Activated T-cell treated with anti-CD3 and anti-CD28 coated beads, Interleukin-2, amount 50 U/mL, for 72 hours (primary cell): ENCODE measurements at regions not wholly inside any gene's neighbourhood (a gene's known extent, or its start where the extent isn't known, plus 50 kb on each side); places are given as distances from the start of the nearest gene placed in this dataset.

Experiments
- ATAC-seq, 2 donors: fragments of 150-1000 bp; cut with Tn5 transposase; replicated peaks in 1 of 2; 2 replicates each; pipeline ENCODE4 v1.10.0; 2021; ENCODE audit warnings: moderate library complexity in 2 of 2, mild to moderate bottlenecking in 1 of 2
- DNase-seq, 2 donors: peaks; one replicate each; pipeline ENCODE4 v3.0.0; 2021 to 2022; ENCODE audit warnings: mixed read lengths in 1 of 2
- H3K27ac Mint-ChIP-seq: one replicate; pipeline ENCODE4 v1.8.0; 2022; ENCODE audit warnings: mild to moderate bottlenecking, moderate library complexity, mixed read lengths
- H3K27me3 Mint-ChIP-seq: one replicate; pipeline ENCODE4 v1.8.0; 2022; ENCODE audit warnings: low read depth, mixed read lengths
- H3K36me3 Mint-ChIP-seq, 2 donors: one replicate each; pipeline ENCODE4 v1.8.0; 2022; ENCODE audit warnings: mixed read lengths in 2 of 2, mild to moderate bottlenecking in 1 of 2; ENCODE audit not compliant: insufficient read depth in 2 of 2
- H3K4me1 Mint-ChIP-seq: one replicate; pipeline ENCODE4 v1.8.0; 2022; ENCODE audit warnings: low read depth, mixed read lengths
- H3K4me3 Mint-ChIP-seq, 2 donors: one replicate each; pipeline ENCODE4 v1.8.0; 2022; ENCODE audit warnings: mild to moderate bottlenecking in 2 of 2, mixed read lengths in 2 of 2, moderate library complexity in 2 of 2
- H3K9me3 Mint-ChIP-seq, 2 donors: one replicate each; pipeline ENCODE4 v1.8.0; 2022; ENCODE audit warnings: mixed read lengths in 2 of 2

DNA sequence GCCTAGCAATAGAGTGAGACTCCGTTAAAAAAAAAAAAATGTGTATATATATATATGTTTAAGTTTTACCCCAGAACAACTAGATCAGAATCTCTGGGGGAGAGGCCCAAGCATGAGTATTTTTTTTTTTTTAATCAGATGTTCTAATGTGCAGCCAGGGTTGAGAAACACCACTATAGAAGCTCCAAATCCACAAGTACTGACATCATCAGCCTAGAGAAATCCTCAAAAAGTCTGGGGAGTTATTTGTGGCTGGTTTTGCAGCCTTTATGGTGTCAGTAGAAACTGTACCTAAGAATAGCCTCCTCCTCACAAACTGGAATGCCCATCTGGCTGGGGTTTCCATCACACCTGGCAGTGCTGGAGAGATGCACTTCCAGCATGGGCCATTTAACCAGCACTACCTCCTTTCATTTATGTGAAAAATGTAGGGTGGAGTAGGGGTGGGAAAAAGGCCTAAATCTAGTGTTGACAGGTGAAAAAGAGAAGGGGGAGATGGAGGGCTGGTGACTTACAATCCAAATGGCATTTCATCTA is 93.5 kb downstream of the CBLL2 start:
- Mint-ChIP-seq H3K36me3 (no peaks in the 10 kb centered on the region), H3K9me3 (peaks cover 0 to 2% of the 10 kb centered on the region in 2 donors), H3K4me3 (no peak overlapping the region), H3K27ac (no peak overlapping the region), H3K27me3 (peaks cover 17% of the 10 kb centered on the region), H3K4me1 (no peaks in the 10 kb centered on the region)
- no peak for ATAC-seq
- DNase-seq = no peak

DNA sequence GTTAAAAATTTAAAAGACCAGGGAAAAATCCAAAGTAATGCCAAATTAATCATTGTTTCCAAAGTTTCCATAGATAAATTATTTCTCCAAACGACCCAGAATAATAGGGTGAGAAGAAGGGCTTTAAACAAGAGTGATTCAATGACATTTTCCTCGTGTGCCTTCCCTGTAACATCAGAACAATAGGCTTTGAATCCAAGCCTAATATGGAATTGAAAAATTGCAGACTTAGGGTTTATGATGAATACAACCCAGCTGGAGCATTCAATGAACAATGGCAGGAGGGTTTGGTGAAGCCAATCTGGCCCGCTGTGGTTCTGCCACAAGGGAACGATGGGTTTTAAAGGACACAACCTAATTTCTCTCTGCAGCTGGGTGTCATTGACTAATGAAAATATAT is 94.2 kb downstream of the CBLL2 start:
- Mint-ChIP-seq H3K4me3 (no peak overlapping the region), H3K27me3 (peaks cover 17% of the 10 kb centered on the region), H3K36me3 (no peaks in the 10 kb centered on the region), H3K27ac (no peak overlapping the region), H3K4me1 (no peaks in the 10 kb centered on the region), H3K9me3 (peaks cover 0 to 2% of the 10 kb centered on the region in 2 donors)
- ATAC-seq (no peak), DNase-seq (no peak)

DNA sequence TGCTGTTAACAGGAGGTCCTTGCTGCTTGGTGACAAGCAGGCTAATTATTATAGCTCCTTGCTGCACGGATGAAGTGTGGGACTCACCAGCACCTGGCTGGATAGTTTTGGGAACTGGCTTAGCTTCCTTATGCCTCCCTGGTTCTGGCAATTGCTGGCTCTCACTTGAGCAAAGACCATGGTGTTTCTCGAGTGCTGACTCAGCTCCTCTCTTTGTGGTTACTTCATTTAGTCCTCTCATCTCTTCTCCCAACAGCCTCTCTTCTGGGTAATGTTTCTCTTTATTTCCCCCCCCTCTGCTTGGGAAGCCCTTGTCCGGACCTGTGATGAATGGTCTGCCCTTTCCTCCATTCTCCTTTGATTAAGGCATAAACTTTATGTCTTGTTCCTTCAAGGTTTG is 100.4 kb downstream of the CBLL2 start:
- H3K4me1 Mint-ChIP-seq = no peaks in the 10 kb centered on the region
- no peak overlapping the region for H3K27ac Mint-ChIP-seq
- no peaks in the 10 kb centered on the region for H3K36me3 Mint-ChIP-seq
- H3K4me3 Mint-ChIP-seq = no peak overlapping the region
- DNase-seq (no peak), ATAC-seq (no peak)
- peaks cover 1 to 2% of the 10 kb centered on the region in 2 donors for H3K9me3 Mint-ChIP-seq
- peaks cover 6% of the 10 kb centered on the region for H3K27me3 Mint-ChIP-seq

DNA sequence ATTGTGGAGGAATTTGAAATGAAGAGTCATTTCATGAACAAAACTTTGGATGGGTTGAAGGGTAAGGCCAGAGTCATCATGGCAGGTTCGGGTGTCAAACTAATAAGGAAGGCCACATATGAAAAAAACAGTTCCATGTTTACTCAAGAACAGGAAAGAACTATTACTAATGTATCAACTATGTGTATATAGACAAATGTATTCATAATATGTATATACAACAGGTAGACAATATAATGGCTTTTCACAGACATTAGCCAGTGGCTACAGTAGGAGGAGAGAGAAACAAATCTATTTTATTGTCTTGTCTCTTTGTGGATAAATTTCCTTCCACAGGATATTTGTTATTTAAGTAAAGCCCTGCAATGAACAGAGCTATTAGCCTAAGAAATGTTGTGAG is 101.1 kb downstream of the CBLL2 start:
- Mint-ChIP-seq H3K4me1 (no peaks in the 10 kb centered on the region), H3K9me3 (peaks cover 1 to 2% of the 10 kb centered on the region in 2 donors), H3K4me3 (no peak overlapping the region), H3K27ac (no peak overlapping the region), H3K36me3 (no peaks in the 10 kb centered on the region), H3K27me3 (no peaks in the 10 kb centered on the region)
- ATAC-seq (no peak), DNase-seq (no peak)

DNA sequence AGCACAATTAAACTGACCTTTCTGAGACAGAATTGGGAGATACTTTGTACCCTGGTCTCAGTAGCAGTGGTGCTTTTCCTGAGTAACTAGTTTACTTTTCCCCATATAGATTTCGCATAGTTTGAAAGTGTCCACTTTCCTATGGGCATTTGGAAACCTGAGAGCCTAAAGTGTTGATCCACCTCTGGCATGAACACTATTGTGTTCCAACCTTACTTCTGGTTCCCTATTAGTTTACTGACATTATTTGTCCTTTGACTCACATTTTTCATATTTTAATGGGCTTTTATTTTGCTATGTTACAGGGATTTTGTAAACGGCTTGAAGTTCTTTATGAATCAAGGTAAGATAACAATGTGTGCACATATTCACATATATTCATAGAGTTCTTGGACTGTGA is 103.7 kb downstream of the CBLL2 start:
- H3K27me3 Mint-ChIP-seq = no peaks in the 10 kb centered on the region
- peaks cover 0 to 1% of the 10 kb centered on the region in 2 donors for H3K9me3 Mint-ChIP-seq
- no peak overlapping the region for H3K4me3 Mint-ChIP-seq
- no peak overlapping the region for H3K27ac Mint-ChIP-seq
- ATAC-seq (no peak), DNase-seq (no peak)
- no peaks in the 10 kb centered on the region for H3K4me1 Mint-ChIP-seq
- H3K36me3 Mint-ChIP-seq = no peaks in the 10 kb centered on the region

DNA sequence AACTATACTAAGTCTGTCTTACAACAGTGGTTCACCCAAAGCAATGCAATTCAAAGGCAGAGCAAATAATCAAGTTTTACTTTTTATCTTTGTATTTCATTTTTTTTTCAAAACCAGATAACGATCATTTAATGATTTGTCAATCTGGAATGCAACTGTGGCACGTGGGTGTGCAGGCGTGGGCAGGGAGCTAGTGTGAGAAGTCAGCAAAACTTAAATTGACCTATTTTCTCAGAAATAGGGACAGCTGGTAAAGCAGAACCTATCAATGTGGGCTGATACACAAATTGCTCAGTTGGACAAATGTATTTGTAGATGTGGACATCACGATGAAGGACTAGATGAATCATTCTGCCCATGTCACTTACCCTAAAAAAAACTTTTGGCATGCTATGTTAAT is 105.6 kb downstream of the CBLL2 start:
- no peak overlapping the region for H3K4me3 Mint-ChIP-seq
- no peaks in the 10 kb centered on the region for H3K4me1 Mint-ChIP-seq
- no peaks in the 10 kb centered on the region for H3K27me3 Mint-ChIP-seq
- ATAC-seq (no peak), DNase-seq (no peak)
- no peak overlapping the region for H3K27ac Mint-ChIP-seq
- no peaks in the 10 kb centered on the region for H3K36me3 Mint-ChIP-seq
- peaks cover 0 to 1% of the 10 kb centered on the region in 2 donors for H3K9me3 Mint-ChIP-seq

DNA sequence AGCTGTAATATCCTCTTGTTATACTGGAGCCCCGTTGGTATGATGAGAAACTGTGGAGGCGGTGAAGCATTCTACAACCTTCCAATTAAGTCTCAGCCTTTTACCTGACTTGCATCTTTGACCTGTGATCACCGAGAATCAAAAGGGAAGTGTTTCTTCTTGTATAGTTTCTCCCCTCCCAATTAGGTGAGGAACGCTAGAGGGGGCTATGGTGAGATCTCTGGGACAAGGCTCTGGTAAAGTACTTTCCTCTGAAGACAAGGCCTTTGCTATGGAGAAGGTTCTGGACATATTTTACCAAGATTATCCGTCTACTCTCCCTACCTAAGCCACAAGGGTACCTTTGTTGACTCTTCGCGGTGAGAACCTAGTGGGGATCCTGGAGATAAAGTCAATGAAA is 111.3 kb downstream of the CBLL2 start:
- H3K27me3 Mint-ChIP-seq = peaks cover 5% of the 10 kb centered on the region
- H3K27ac Mint-ChIP-seq = no peak overlapping the region
- no peaks in the 10 kb centered on the region for H3K36me3 Mint-ChIP-seq

DNA sequence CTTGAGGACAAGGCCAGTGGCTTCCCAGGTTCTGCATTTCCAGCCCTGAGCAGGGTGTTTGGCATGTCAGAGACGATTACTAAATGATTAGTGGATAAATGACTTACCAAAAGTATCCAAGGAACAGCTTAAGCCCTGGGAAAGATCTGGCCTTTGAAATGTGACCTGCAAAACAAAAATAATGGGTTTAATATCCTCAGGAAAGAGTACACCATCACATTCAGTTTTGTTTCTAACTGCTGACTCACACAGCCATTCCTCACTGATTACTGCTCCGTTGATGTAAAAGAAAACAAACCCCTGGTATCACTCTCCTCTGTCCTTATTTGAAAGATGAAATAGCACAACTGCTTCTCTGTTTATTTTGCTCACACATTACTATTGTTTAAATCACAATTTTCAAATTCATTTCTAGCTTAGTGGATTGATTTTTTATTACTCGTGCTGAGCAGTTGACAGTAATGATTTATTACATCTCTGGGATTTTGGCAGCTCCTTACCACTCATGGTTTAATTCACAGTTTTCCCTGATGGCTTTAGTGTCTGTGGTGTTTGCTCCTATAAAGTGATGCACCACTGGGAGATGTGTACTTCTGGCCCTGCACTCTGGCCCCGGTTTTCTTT is 117.0 kb downstream of the CBLL2 start:
- no peak for DNase-seq
- no peak overlapping the region for H3K4me3 Mint-ChIP-seq
- no peaks in the 10 kb centered on the region for H3K4me1 Mint-ChIP-seq
- H3K9me3 Mint-ChIP-seq = no peaks in the 10 kb centered on the region
- no peaks in the 10 kb centered on the region for H3K36me3 Mint-ChIP-seq
- no peak for ATAC-seq
- no peak overlapping the region for H3K27ac Mint-ChIP-seq
- peaks cover 6% of the 10 kb centered on the region for H3K27me3 Mint-ChIP-seq

More for the DNA sequence above, 111.3 kb downstream of the CBLL2 start:
- Mint-ChIP-seq H3K9me3 (no peaks in the 10 kb centered on the region), H3K4me3 (no peak overlapping the region), H3K4me1 (no peaks in the 10 kb centered on the region)
- DNase-seq (no peak), ATAC-seq (no peak)

DNA sequence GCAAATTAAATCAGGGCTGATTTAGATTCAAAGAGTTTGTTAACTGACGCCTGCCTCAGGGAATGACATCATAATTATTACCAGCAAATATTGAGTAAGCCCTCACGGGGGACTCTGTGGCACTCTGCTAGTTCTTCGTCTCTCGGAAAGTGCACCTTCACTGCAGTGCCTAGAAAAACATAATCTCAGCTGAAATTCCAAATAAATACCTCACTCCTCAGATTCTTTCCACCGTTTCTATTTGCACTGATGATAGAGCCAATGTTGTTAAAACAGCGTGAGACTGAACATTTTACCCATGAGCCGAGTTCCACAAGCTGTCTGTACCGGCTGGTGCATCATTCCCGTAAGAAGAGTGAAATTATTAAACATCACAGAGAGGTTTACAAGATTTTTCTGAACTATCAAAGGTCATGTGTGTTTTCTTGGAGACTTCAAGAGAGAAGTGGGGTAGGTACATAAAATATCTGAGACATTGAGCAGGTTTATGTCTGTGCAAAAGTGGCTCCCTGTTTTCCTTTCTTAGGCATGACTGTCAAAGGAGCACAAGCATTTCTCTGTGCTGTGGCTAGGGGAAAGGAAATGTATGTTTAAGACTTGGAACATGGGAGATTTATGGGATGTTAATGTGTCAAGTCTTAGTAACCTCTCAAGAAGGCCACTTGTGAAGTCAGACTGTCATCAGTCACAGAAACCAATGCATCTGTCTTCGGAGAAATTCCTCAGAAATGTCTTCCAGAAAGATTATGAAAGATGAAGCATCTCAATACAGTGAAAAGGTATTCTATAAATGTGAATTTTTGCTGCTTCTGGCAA is 119.6 kb downstream of the CBLL2 start:
- Mint-ChIP-seq H3K9me3 (no peaks in the 10 kb centered on the region), H3K27me3 (peaks cover 6% of the 10 kb centered on the region), H3K4me1 (no peaks in the 10 kb centered on the region), H3K4me3 (no peak overlapping the region), H3K36me3 (no peaks in the 10 kb centered on the region), H3K27ac (no peak overlapping the region)
- ATAC-seq (no peak), DNase-seq (no peak)

DNA sequence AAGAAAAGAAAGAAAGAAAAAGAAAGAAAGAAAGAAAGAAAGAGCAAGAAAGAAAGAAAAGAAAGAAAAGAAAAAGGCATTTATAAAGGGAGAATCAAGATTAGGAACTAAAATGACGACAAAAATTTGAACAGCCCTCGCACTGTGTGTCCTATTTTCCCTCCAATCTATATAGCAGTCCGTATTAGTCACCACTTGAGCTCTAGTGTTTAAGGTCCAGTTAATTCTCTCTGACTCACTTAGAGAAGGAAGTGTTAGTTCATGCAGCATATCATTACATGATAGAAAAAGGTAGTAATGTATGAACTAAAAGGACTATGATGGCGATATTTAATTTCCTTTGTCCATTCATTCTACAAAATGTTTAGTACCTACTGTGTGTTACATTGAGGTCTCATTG is 122.7 kb downstream of the CBLL2 start:
- Mint-ChIP-seq H3K36me3 (no peaks in the 10 kb centered on the region), H3K4me1 (no peaks in the 10 kb centered on the region), H3K9me3 (no peaks in the 10 kb centered on the region), H3K27ac (no peak overlapping the region), H3K4me3 (no peak overlapping the region), H3K27me3 (no peaks in the 10 kb centered on the region)
- no peak for ATAC-seq
- no peak for DNase-seq

DNA sequence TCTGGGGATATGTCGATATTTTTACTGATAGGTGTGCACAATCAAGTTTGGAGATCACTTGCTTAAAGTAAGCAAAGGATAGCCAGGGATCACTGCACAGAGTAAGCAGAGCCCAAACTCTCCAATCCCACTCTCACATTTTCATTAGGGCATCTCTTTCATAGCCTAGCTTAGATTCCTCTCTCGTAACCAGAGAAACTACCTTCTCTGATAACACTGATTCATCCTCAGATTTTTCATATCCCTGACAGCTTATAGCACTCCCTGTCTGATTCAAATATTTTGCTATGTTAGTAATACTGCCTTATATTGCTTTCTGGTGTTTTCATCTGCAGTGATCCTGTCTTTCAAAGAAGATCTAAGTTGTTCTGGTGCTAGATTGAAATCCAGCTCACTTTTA is 123.7 kb downstream of the CBLL2 start:
- no peak for DNase-seq
- Mint-ChIP-seq H3K4me1 (no peaks in the 10 kb centered on the region), H3K4me3 (no peak overlapping the region), H3K27me3 (no peaks in the 10 kb centered on the region), H3K36me3 (no peaks in the 10 kb centered on the region), H3K9me3 (no peaks in the 10 kb centered on the region), H3K27ac (no peak overlapping the region)
- ATAC-seq = no peak

DNA sequence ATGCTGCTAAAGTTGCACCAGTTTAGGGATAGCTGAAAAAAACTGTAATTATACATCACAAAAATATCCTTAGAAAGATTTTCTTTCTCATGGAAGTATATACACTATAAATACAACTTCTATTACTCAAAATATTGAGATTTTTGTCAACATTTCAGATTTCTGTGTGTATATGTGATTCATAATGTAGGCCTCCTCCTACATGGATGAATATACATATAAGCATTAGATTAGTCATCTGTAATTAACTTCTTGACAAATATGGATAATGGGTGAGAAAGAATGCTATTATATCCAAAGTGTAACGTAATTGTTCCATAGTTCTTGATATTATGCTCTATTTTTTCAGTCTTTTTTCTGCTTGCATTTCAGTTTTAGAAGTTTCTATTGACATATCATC is 124.9 kb downstream of the CBLL2 start:
- DNase-seq = no peak
- Mint-ChIP-seq H3K27me3 (no peaks in the 10 kb centered on the region), H3K36me3 (no peaks in the 10 kb centered on the region), H3K9me3 (no peaks in the 10 kb centered on the region), H3K4me3 (no peak overlapping the region), H3K27ac (no peak overlapping the region), H3K4me1 (no peaks in the 10 kb centered on the region)
- no peak for ATAC-seq

DNA sequence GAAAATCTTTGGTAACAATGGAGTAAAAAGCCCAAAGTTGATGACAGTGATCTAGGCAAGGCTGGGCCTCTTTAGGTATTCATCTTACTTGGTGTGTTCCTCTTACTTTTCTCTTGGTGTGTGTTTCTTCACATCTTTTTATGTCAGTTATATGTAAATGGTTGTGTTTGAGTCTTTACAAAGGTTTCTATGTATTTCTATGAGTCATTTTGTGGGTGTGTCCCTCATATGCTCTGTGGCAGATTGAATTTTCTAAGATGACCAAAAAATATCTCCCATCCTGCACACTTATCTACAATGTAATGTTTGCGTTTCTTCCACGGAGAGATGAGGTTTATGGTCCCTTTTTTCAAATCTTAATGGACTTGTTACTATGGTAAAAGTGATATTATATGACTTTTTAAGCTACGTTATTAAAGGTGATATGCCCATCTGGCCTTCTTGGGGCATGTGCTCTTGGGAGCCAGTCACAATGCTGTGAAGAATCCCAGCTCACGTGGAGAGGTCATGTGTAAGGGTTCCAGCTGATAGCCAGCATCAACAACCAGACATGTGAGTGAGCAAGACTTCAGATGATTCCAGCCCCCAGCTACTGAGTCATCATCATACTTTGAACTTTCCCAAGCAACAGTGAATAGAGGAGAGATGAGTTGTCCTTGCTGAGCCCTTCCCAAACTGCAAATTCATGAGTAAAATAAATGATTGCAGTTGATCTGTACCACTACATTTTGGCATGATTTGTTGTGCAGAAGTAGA is 126.9 kb downstream of the CBLL2 start:
- DNase-seq (no peak), ATAC-seq (no peak)
- no peak overlapping the region for H3K27ac Mint-ChIP-seq
- no peak overlapping the region for H3K4me3 Mint-ChIP-seq
- H3K27me3 Mint-ChIP-seq = no peaks in the 10 kb centered on the region
- H3K4me1 Mint-ChIP-seq = no peaks in the 10 kb centered on the region
- H3K9me3 Mint-ChIP-seq = no peaks in the 10 kb centered on the region
- H3K36me3 Mint-ChIP-seq = no peaks in the 10 kb centered on the region
